ENCODE measurements at regions not wholly inside any gene's neighbourhood (a gene's known extent, or its start where the extent isn't known, plus 50 kb on each side); places are given as distances from the start of the nearest gene placed in this dataset.
A peak's percentile ranks its signal among the peaks of the same experiment; 100 is the strongest.
"Not testable (repeated sequence)": the region's sequence is repeated elsewhere in the genome, so short reads cannot be mapped to it uniquely, and the experiment has no call there.

- no peak for DNase-seq
These were observed 101.2 kb downstream of the HMHB1 start for GRCh38 chr5:143913008-143913752.

GRCh38 chr5:143914756-143915155 is 102.8 kb downstream of the HMHB1 start:
- no peak for DNase-seq

GRCh38 chr5:143916451-143916850 is 104.5 kb downstream of the HMHB1 start:
- no peak for DNase-seq

GRCh38 chr5:143918961-143919360 is 107.0 kb downstream of the HMHB1 start:
- DNase-seq: no peak

GRCh38 chr5:143920772-143921171 is 108.8 kb downstream of the HMHB1 start:
- DNase-seq: no peak

GRCh38 chr5:143921525-143922311 is 109.8 kb downstream of the HMHB1 start:
- DNase-seq: no peak

GRCh38 chr5:143922718-143923117 is 110.8 kb downstream of the HMHB1 start:
- DNase-seq: no peak

- DNase-seq: no peak
These were observed 111.8 kb downstream of the HMHB1 start for GRCh38 chr5:143923634-143924266.

GRCh38 chr5:143924311-143924978 is 112.5 kb downstream of the HMHB1 start:
- DNase-seq: no peak

GRCh38 chr5:143924979-143925325 is 113.0 kb downstream of the HMHB1 start:
- not testable (repeated sequence) for DNase-seq

- DNase-seq: no peak
These were observed 117.5 kb downstream of the HMHB1 start for GRCh38 chr5:143929486-143929885.

GRCh38 chr5:143930561-143930960 is 118.6 kb downstream of the HMHB1 start:
- no peak for DNase-seq

- peak; percentile 35 for DNase-seq
These were observed 119.5 kb downstream of the HMHB1 start for GRCh38 chr5:143931476-143931875.

- DNase-seq: no peak
These were observed 120.0 kb downstream of the HMHB1 start for GRCh38 chr5:143931986-143932385.

- no peak for DNase-seq
These were observed 120.6 kb downstream of the HMHB1 start for GRCh38 chr5:143932584-143932983.

- DNase-seq: no peak
These were observed 121.5 kb downstream of the HMHB1 start for GRCh38 chr5:143933451-143933850.

GRCh38 chr5:143934821-143935220 is 122.9 kb downstream of the HMHB1 start:
- no peak for DNase-seq

- no peak for DNase-seq
These were observed 126.3 kb downstream of the HMHB1 start for GRCh38 chr5:143938230-143938629.

- no peak for DNase-seq
These were observed 134.9 kb downstream of the HMHB1 start for GRCh38 chr5:143946837-143947236.

GRCh38 chr5:143947313-143947712 is 135.4 kb downstream of the HMHB1 start:
- no peak for DNase-seq

- DNase-seq: no peak
These were observed 140.8 kb downstream of the HMHB1 start for GRCh38 chr5:143952809-143953208.

- no peak for DNase-seq
These were observed 141.9 kb downstream of the HMHB1 start for GRCh38 chr5:143953851-143954250.

GRCh38 chr5:143955141-143955540 is 143.2 kb downstream of the HMHB1 start:
- peak; percentile 71 for DNase-seq
